Esophagus squamous epithelium (tissue), 4 donors: ENCODE measurements at regions not wholly inside any gene's neighbourhood (a gene's known extent, or its start where the extent isn't known, plus 50 kb on each side); places are given as distances from the start of the nearest gene placed in this dataset.

Source experiments
- CTCF ChIP-seq, 6 experiments: fragments of 450-650 bp in 4 of 6; fragments of 200-600 bp in 2 of 6; sonication (generic) in 2 of 6; IDR thresholded peaks; one replicate each; pipeline ENCODE4 v1.5.1; 2016 to 2019; ENCODE audit warnings: antibody characterized with exemption in 6 of 6, mild to moderate bottlenecking in 4 of 6, moderate library complexity in 4 of 6
- POLR2A ChIP-seq, 4 donors: fragments of 450-650 bp; IDR thresholded peaks; one replicate each; pipeline ENCODE4 v1.6.1; 2017; ENCODE audit warnings: antibody characterized with exemption in 4 of 4, mild to moderate bottlenecking in 4 of 4, moderate library complexity in 3 of 4

GRCh38 chr11:106553304-106553703, 465.0 kb downstream of the GUCY1A2 start:
- TF ChIP-seq CTCF (IDR thresholded peaks at IDR 0.05) (no peak), POLR2A (IDR thresholded peaks at IDR 0.05) (no peak)
